Endothelial cell of umbilical vein (primary cell): ENCODE measurements at regions not wholly inside any gene's neighbourhood (a gene's known extent, or its start where the extent isn't known, plus 50 kb on each side); places are given as distances from the start of the nearest gene placed in this dataset.

Source experiments
- BruUV-seq: library from RNA; stranded (reverse); fragments of 400-500 nt; replicated peaks from 2 replicates; lab custom pipeline; 2021; lab: Mats Ljungman, UMichigan
- CTCF ChIA-PET: fragments of 300-600, 350-600 bp; sonication (Branson Sonifier 250); formaldehyde crosslinking; loops from one replicate; lab custom pipeline; 2021; ENCODE audit warnings: antibody characterized with exemption, inconsistent platforms; lab: Charles Lee
- POLR2A ChIA-PET: fragments of 300-600, 350-600 bp; sonication (Branson Sonifier 250); formaldehyde crosslinking; loops from one replicate; lab custom pipeline; 2021; ENCODE audit warnings: antibody characterized with exemption, inconsistent platforms; lab: Charles Lee
- DNase-seq: peaks from one replicate; pipeline ENCODE4 v3.0.0-alpha.2; 2011; ENCODE audit warnings: low read depth, low spot score
- FAIRE-seq: peaks from 2 replicates; lab custom pipeline; 2011; peaks lifted over from hg19 to GRCh38; lab: Jason Lieb, UNC
- H2AFZ ChIP-seq: 2 replicates; pipeline ENCODE4 v1.6.0; 2012; ENCODE audit warnings: low read depth, low read length, control low read depth, inconsistent platforms
- H3K27ac ChIP-seq: 2 replicates; pipeline ENCODE4 v1.5.1; 2011; ENCODE audit warnings: low read depth, mild to moderate bottlenecking, control low read depth, low read length, moderate library complexity; ENCODE audit not compliant: insufficient read depth
- H3K27me3 ChIP-seq, 2 experiments: 2 replicates each; pipeline versions ENCODE4 v1.6.0 to v1.6.1; 2011; ENCODE audit warnings: low read length in 2 of 2, mixed read lengths in 1 of 2; ENCODE audit not compliant: control insufficient read depth in 2 of 2, insufficient read depth in 2 of 2
- H3K36me3 ChIP-seq, 2 experiments: 2 replicates in 1 of 2; 3 replicates in 1 of 2; pipeline ENCODE4 v1.5.1; 2011; ENCODE audit warnings: low read length in 2 of 2, mild to moderate bottlenecking in 1 of 2, moderate library complexity in 1 of 2; ENCODE audit not compliant: control insufficient read depth in 2 of 2, insufficient read depth in 2 of 2; ENCODE audit errors: extremely low read depth in 1 of 2
- H3K4me1 ChIP-seq: 3 replicates; pipeline ENCODE4 v1.5.1; 2011; ENCODE audit warnings: mild to moderate bottlenecking, low read length; ENCODE audit not compliant: control insufficient read depth, insufficient read depth; ENCODE audit errors: extremely low read depth
- H3K4me2 ChIP-seq: 2 replicates; pipeline ENCODE4 v1.6.1; 2011; ENCODE audit warnings: low read length, control low read depth, mixed read lengths; ENCODE audit not compliant: insufficient read depth
- H3K4me3 ChIP-seq, 3 experiments: fragments of 200-600 bp in 1 of 3; sonication (generic), shearing (Covaris generic) in 1 of 3; replicated peaks in 1 of 3; 2 replicates each; pipeline ENCODE4 v1.5.1; 2011 to 2016; ENCODE audit warnings: control low read depth in 3 of 3, low read length in 3 of 3, mild to moderate bottlenecking in 2 of 3, inconsistent platforms in 1 of 3, low read depth in 1 of 3, moderate library complexity in 1 of 3; ENCODE audit not compliant: insufficient read depth in 1 of 3
- H3K79me2 ChIP-seq: 2 replicates; pipeline ENCODE4 v1.6.0; 2012; ENCODE audit warnings: low read length, inconsistent platforms; ENCODE audit not compliant: control insufficient read depth, insufficient read depth
- H3K9ac ChIP-seq: replicated peaks from 2 replicates; pipeline ENCODE3; 2011; ENCODE audit warnings: low read length, control low read depth; ENCODE audit not compliant: insufficient read depth; ENCODE audit errors: extremely low read depth
- H3K9me1 ChIP-seq: replicated peaks from 3 replicates; pipeline ENCODE4 v1.6.0; 2011; ENCODE audit warnings: mild to moderate bottlenecking, low read length; ENCODE audit not compliant: control insufficient read depth, insufficient read depth; ENCODE audit errors: extremely low read depth
- H3K9me3 ChIP-seq: replicated peaks from 2 replicates; pipeline ENCODE4 v1.5.1; 2012; ENCODE audit warnings: low read length, inconsistent platforms; ENCODE audit not compliant: control insufficient read depth, insufficient read depth
- H4K20me1 ChIP-seq: replicated peaks from 2 replicates; pipeline ENCODE3; 2011; ENCODE audit warnings: mild to moderate bottlenecking, low read length; ENCODE audit not compliant: control insufficient read depth, insufficient read depth; ENCODE audit errors: extremely low read depth
- CTCF ChIP-seq, 2 donors: IDR thresholded peaks; 1 replicate in 1 of 2; 2 replicates in 1 of 2; pipeline ENCODE4 v1.5.1; 2011; ENCODE audit warnings: low read length in 2 of 2, mild to moderate bottlenecking in 2 of 2, moderate library complexity in 2 of 2, control low read depth in 1 of 2, inconsistent platforms in 1 of 2, low read depth in 1 of 2; ENCODE audit not compliant: insufficient read depth in 1 of 2; ENCODE audit errors: extremely low read depth in 1 of 2
- EZH2 ChIP-seq: IDR thresholded peaks from 2 replicates; pipeline ENCODE4 v1.6.1; 2012; ENCODE audit warnings: borderline replicate concordance, low read depth, mild to moderate bottlenecking, moderate library complexity, low read length, inconsistent platforms; ENCODE audit not compliant: severe bottlenecking
- FOS ChIP-seq: IDR thresholded peaks from 2 replicates; pipeline ENCODE4 v1.6.1; 2011; ENCODE audit warnings: mild to moderate bottlenecking, low read length, moderate library complexity, borderline replicate concordance; ENCODE audit not compliant: insufficient read depth
- GATA2 ChIP-seq: IDR thresholded peaks from 2 replicates; pipeline ENCODE4 v1.7.0; 2011; ENCODE audit warnings: low read depth, mild to moderate bottlenecking, moderate library complexity, mixed read lengths, low read length; ENCODE audit not compliant: insufficient read length, insufficient read depth
- JUN ChIP-seq: IDR thresholded peaks from 2 replicates; pipeline ENCODE4 v1.6.1; 2011; ENCODE audit warnings: borderline replicate concordance, low read depth; ENCODE audit not compliant: insufficient read length, insufficient read depth
- MAX ChIP-seq: IDR thresholded peaks from 2 replicates; pipeline ENCODE4 v1.6.1; 2011; ENCODE audit not compliant: insufficient read depth, insufficient read length
- MYC ChIP-seq: IDR thresholded peaks from one replicate; pipeline ENCODE4 v1.6.1; 2011; ENCODE audit warnings: mild to moderate bottlenecking, low read depth, low read length
- POLR2A ChIP-seq: IDR thresholded peaks from 2 replicates; pipeline ENCODE4 v1.6.1; 2012; ENCODE audit warnings: low read depth, mild to moderate bottlenecking, control low read depth, low read length
- POLR2AphosphoS5 ChIP-seq: IDR thresholded peaks from 2 replicates; pipeline ENCODE4 v1.6.1; 2012; ENCODE audit warnings: low read depth, mild to moderate bottlenecking, control low read depth, low read length, moderate library complexity; ENCODE audit not compliant: insufficient read depth
- dilution Hi-C: fragments of 300-500 bp; cut with MboI; formaldehyde crosslinking; loops from one replicate; pipeline ENCODE4 v1.15.0; 2019; ENCODE audit warnings: low sequenced_read_pairs; ENCODE audit not compliant: extremely low pct_ligation_motif_present
- intact Hi-C: fragments of 100-400 bp; cut with micrococcal nuclease; formaldehyde crosslinking; loops from one replicate; pipeline ENCODE4 v1.10.0; 2022

- POLR2A ChIA-PET, result no interaction called here
- Histone ChIP-seq H3K27ac (no peak overlapping the region), H3K9ac (no peak overlapping the region), H2AFZ (no peak overlapping the region), H3K36me3 (no peaks in the 10 kb centered on the region), H3K9me1 (no peaks in the 10 kb centered on the region), H3K4me1 (no peaks in the 10 kb centered on the region), H3K27me3 (no peaks in the 10 kb centered on the region), H3K79me2 (no peaks in the 10 kb centered on the region), H4K20me1 (no peaks in the 10 kb centered on the region), H3K9me3 (no peaks in the 10 kb centered on the region), H3K4me3 (no peak overlapping the region), H3K4me2 (no peak overlapping the region)
- DNase-seq, result no peak
- dilution Hi-C loops, result no loop called here
- CTCF ChIA-PET, result no interaction called here
- no peak for FAIRE-seq
- intact Hi-C loops, result no loop called here
- TF ChIP-seq JUN, result no peak
- no peak for TF ChIP-seq POLR2AphosphoS5
- no peak for TF ChIP-seq POLR2A
- no peak for TF ChIP-seq FOS
- TF ChIP-seq CTCF (IDR thresholded peaks at IDR 0.05; ENCODE audit: extremely low read depth in 1 of 2, insufficient read depth in 1 of 2, low read depth in 1 of 2, low read length in 2 of 2), result no peak
- no peak for TF ChIP-seq MAX
- no peak for TF ChIP-seq EZH2
- TF ChIP-seq GATA2, result no peak
- no peak for TF ChIP-seq MYC
- no TSS peak for BruUV-seq
Measured at GRCh38 chr3:18208856-18209255, 216.3 kb downstream of the SATB1 start.
